ENCODE measurements at regions not wholly inside any gene's neighbourhood (a gene's known extent, or its start where the extent isn't known, plus 50 kb on each side); places are given as distances from the start of the nearest gene placed in this dataset.

DNA sequence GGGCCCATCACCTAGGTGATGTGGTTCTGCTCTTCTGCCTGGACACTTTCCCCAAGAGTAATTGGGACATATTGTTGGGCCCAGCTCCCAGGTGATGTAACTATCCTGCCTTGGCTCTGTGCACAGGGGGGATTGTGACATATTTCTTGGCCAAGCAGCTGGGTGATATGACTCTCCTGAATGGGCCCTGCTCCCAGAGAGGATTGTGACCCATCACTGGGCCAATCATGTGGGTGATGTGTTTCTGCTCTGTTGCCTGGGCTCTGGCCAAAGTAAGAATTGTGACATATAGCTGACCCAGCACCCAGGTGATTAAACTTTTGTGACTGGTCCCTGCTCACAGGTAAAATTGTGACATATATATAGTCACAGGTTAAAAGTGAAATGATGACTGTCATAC lies 1904.9 kb downstream of the TP53TG3F start:
- Histone ChIP-seq H3K9me3 (no peaks in the 10 kb centered on the region), H3K27ac (no peak overlapping the region), H3K27me3 (replicated peaks; ENCODE audit: insufficient read depth) (no peaks in the 10 kb centered on the region), H3K4me1 (ENCODE audit: control insufficient read depth in 1 of 2, low read depth in 2 of 2) (no peaks in the 10 kb centered on the region), H3K4me3 (no peak overlapping the region), H3K36me3 (no peaks in the 10 kb centered on the region)
- no peak for DNase-seq (ENCODE audit: low spot score)
- TF ChIP-seq, protein P1, sequence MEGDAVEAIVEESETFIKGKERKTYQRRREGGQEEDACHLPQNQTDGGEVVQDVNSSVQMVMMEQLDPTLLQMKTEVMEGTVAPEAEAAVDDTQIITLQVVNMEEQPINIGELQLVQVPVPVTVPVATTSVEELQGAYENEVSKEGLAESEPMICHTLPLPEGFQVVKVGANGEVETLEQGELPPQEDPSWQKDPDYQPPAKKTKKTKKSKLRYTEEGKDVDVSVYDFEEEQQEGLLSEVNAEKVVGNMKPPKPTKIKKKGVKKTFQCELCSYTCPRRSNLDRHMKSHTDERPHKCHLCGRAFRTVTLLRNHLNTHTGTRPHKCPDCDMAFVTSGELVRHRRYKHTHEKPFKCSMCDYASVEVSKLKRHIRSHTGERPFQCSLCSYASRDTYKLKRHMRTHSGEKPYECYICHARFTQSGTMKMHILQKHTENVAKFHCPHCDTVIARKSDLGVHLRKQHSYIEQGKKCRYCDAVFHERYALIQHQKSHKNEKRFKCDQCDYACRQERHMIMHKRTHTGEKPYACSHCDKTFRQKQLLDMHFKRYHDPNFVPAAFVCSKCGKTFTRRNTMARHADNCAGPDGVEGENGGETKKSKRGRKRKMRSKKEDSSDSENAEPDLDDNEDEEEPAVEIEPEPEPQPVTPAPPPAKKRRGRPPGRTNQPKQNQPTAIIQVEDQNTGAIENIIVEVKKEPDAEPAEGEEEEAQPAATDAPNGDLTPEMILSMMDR (IDR thresholded peaks at IDR 0.05): no peak
- ATAC-seq (ENCODE audit: insufficient number of reproducible peaks, low FRiP score, low read depth): no peak

DNA sequence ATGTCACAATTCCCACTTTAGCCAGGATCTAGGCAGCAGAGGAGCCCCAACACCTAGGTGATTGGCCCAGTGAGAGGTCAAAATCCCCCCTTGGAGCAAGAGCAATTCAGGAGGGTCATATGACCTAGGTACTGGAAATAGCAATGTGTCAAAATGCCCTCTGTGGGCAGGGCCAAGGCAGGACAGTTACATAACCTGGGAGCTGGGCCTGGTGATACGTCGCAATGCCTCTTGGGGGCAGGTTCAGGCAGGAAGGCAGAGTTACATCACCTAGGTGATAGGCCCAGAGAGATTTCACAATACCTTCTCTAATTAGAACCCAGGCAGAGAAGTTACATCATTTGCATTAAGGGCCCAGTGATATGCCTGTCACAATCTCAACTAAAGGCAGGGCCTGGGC lies 1906.3 kb downstream of the TP53TG3F start:
- TF ChIP-seq, protein P1 (IDR thresholded peaks at IDR 0.05): no peak
- Histone ChIP-seq H3K4me3 (no peak overlapping the region), H3K27ac (no peak overlapping the region)

GRCh38 chr16:35370617-35371016 lies 1911.2 kb downstream of the TP53TG3F start:
- no peak overlapping the region for H3K27ac ChIP-seq
- TF ChIP-seq, protein P1 (IDR thresholded peaks at IDR 0.05): no peak
- H3K36me3 ChIP-seq: no peaks in the 10 kb centered on the region
- no peaks in the 10 kb centered on the region for H3K9me3 ChIP-seq
- H3K27me3 ChIP-seq (replicated peaks; ENCODE audit: insufficient read depth): no peaks in the 10 kb centered on the region
- DNase-seq (ENCODE audit: low spot score) (no peak), ATAC-seq (ENCODE audit: insufficient number of reproducible peaks, low FRiP score, low read depth) (no peak)
- no peak overlapping the region for H3K4me3 ChIP-seq
- no peaks in the 10 kb centered on the region for H3K4me1 ChIP-seq (ENCODE audit: control insufficient read depth in 1 of 2, low read depth in 2 of 2)

More for the DNA sequence above, 1906.3 kb downstream of the TP53TG3F start:
- Histone ChIP-seq H3K4me1 (ENCODE audit: control insufficient read depth in 1 of 2, low read depth in 2 of 2) (no peaks in the 10 kb centered on the region), H3K27me3 (replicated peaks; ENCODE audit: insufficient read depth) (no peaks in the 10 kb centered on the region), H3K9me3 (no peaks in the 10 kb centered on the region), H3K36me3 (no peaks in the 10 kb centered on the region)
- no peak for ATAC-seq (ENCODE audit: insufficient number of reproducible peaks, low FRiP score, low read depth)
- no peak for DNase-seq (ENCODE audit: low spot score)

GRCh38 chr16:35377142-35377541 lies 1917.7 kb downstream of the TP53TG3F start:
- TF ChIP-seq, protein P1 (IDR thresholded peaks at IDR 0.05): no peak
- ATAC-seq (ENCODE audit: insufficient number of reproducible peaks, low FRiP score, low read depth) (no peak), DNase-seq (ENCODE audit: low spot score) (no peak)
- Histone ChIP-seq H3K36me3 (no peaks in the 10 kb centered on the region), H3K27me3 (replicated peaks; ENCODE audit: insufficient read depth) (no peaks in the 10 kb centered on the region), H3K9me3 (no peaks in the 10 kb centered on the region), H3K4me1 (ENCODE audit: control insufficient read depth in 1 of 2, low read depth in 2 of 2) (no peaks in the 10 kb centered on the region), H3K27ac (no peak overlapping the region), H3K4me3 (no peak overlapping the region)

GRCh38 chr16:35386619-35387018 lies 1927.2 kb downstream of the TP53TG3F start:
- DNase-seq (ENCODE audit: low spot score) (no peak), ATAC-seq (ENCODE audit: insufficient number of reproducible peaks, low FRiP score, low read depth) (no peak)
- no peaks in the 10 kb centered on the region for H3K27me3 ChIP-seq (replicated peaks; ENCODE audit: insufficient read depth)
- no peak overlapping the region for H3K4me3 ChIP-seq
- no peaks in the 10 kb centered on the region for H3K4me1 ChIP-seq (ENCODE audit: control insufficient read depth in 1 of 2, low read depth in 2 of 2)
- no peaks in the 10 kb centered on the region for H3K36me3 ChIP-seq
- TF ChIP-seq, protein P1 (IDR thresholded peaks at IDR 0.05): no peak
- no peak overlapping the region for H3K27ac ChIP-seq
- H3K9me3 ChIP-seq: no peaks in the 10 kb centered on the region

Measured in thoracic aorta (tissue), 2 donors.